GM12873 (cell line): ENCODE measurements at regions not wholly inside any gene's neighbourhood (a gene's known extent, or its start where the extent isn't known, plus 50 kb on each side); places are given as distances from the start of the nearest gene placed in this dataset.

Experiments
- CTCF ChIP-seq: IDR thresholded peaks from 2 replicates; pipeline ENCODE4 v1.5.1; 2012; ENCODE audit warnings: low read depth, mild to moderate bottlenecking, moderate library complexity, low read length, control low read depth; ENCODE audit not compliant: insufficient read depth; ENCODE audit errors: missing control alignments

GRCh38 chr11:87447606-87448005 is 409.9 kb downstream of the TMEM135 start:
- no peak for TF ChIP-seq CTCF

- no peak for TF ChIP-seq CTCF
These were observed 407.3 kb downstream of the TMEM135 start for GRCh38 chr11:87444993-87445392.

- no peak for TF ChIP-seq CTCF
These were observed 406.0 kb downstream of the TMEM135 start for GRCh38 chr11:87443707-87444106.

- no peak for TF ChIP-seq CTCF
These were observed 402.5 kb downstream of the TMEM135 start for GRCh38 chr11:87440076-87440770.

GRCh38 chr11:87438416-87438815 is 400.7 kb downstream of the TMEM135 start:
- TF ChIP-seq CTCF = no peak

- TF ChIP-seq CTCF = no peak
These were observed 400.1 kb downstream of the TMEM135 start for GRCh38 chr11:87437844-87438223.

- no peak for TF ChIP-seq CTCF
These were observed 399.6 kb downstream of the TMEM135 start for GRCh38 chr11:87437133-87437843.
